ENCODE measurements at regions not wholly inside any gene's neighbourhood (a gene's known extent, or its start where the extent isn't known, plus 50 kb on each side); places are given as distances from the start of the nearest gene placed in this dataset.

DNA sequence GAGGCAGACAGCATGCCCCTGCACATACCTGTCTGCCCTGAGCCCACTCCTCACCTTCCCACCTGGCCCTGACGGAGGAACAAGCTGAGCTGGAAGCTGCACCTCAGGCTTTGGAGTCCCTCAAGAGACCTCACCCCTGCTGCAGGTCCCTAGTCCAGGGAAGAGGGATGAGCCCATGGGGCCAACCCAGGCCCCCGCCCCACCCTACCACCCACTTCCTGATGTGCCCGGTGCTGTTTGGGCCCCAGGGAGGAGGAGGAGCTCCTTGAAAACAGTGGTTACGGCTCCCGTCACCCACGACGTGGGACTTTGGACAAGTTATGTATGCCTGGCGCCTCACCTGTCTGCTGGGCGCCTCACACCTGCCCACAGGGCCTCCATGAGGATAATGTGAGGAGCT lies 250.2 kb downstream of the NPHP4 start:
- no peak for TF ChIP-seq POLR2AphosphoS5 (IDR thresholded peaks at IDR 0.05; ENCODE audit: low read depth, low read length)
- TF ChIP-seq FOXP2 (optimal IDR thresholded peaks at IDR 0.05; ENCODE audit: borderline replicate concordance, extremely low read depth, extremely low read length, insufficient read depth) = no peak
- TF ChIP-seq TAF1 (IDR thresholded peaks at IDR 0.05; ENCODE audit: borderline replicate concordance, insufficient read depth, low read length) = no peak
- TF ChIP-seq, protein P1, sequence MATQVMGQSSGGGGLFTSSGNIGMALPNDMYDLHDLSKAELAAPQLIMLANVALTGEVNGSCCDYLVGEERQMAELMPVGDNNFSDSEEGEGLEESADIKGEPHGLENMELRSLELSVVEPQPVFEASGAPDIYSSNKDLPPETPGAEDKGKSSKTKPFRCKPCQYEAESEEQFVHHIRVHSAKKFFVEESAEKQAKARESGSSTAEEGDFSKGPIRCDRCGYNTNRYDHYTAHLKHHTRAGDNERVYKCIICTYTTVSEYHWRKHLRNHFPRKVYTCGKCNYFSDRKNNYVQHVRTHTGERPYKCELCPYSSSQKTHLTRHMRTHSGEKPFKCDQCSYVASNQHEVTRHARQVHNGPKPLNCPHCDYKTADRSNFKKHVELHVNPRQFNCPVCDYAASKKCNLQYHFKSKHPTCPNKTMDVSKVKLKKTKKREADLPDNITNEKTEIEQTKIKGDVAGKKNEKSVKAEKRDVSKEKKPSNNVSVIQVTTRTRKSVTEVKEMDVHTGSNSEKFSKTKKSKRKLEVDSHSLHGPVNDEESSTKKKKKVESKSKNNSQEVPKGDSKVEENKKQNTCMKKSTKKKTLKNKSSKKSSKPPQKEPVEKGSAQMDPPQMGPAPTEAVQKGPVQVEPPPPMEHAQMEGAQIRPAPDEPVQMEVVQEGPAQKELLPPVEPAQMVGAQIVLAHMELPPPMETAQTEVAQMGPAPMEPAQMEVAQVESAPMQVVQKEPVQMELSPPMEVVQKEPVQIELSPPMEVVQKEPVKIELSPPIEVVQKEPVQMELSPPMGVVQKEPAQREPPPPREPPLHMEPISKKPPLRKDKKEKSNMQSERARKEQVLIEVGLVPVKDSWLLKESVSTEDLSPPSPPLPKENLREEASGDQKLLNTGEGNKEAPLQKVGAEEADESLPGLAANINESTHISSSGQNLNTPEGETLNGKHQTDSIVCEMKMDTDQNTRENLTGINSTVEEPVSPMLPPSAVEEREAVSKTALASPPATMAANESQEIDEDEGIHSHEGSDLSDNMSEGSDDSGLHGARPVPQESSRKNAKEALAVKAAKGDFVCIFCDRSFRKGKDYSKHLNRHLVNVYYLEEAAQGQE (IDR thresholded peaks at IDR 0.05; ENCODE audit: insufficient read depth in 1 of 2, low read depth in 2 of 2, low read length in 2 of 2) = no peak
- TF ChIP-seq SIN3A (IDR thresholded peaks at IDR 0.05; ENCODE audit: borderline replicate concordance, insufficient read depth, low read length) = no peak

DNA sequence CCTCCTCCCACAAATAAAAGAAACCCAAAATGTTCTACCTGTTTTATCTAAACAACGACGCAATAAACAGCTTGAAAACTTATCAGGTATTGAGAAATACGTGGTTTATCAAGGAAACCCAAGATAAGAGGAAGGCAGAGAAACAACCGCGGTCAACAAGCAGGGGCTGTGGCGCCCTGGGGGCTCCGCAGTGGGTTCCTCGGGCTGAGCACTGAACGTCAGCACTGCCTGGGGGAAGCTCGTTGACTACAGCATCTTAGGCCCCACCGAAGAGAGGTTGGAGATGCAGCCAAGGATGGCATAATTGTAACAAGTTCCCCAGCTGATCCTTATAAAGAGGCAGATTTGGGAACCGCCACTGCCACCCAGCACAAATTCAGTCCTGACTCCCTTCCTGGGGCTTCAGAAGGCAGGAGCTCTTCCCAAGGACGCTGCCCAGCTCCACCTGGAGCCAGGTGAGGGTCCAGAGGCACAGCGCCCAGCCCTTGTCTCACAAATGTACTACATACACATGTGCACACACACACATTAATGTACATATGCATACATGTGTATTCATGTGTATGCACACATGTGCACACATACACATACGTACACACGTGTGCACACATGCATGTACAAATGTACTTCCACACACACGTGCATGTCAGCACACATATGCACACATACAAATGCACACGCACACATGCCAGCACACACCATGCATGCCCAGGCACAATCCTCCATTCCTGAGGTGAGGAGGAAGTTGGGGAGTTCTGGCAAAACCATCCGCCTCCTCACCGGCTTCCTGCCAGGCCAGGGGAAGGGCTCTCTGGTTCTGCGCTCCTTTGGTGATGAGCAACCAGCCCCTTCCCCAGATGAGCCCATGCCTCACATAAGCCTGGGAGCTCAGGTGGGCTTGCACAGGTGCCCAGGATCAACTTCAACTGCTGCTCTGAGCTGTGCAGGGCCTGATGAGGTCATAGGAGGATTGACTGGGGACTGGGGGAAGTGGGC lies 251.1 kb downstream of the NPHP4 start:
- TF ChIP-seq, protein P1 (IDR thresholded peaks at IDR 0.05; ENCODE audit: insufficient read depth in 1 of 2, low read depth in 2 of 2, low read length in 2 of 2) = no peak
- TF ChIP-seq POLR2AphosphoS5 (IDR thresholded peaks at IDR 0.05; ENCODE audit: low read depth, low read length) (no peak), TAF1 (IDR thresholded peaks at IDR 0.05; ENCODE audit: borderline replicate concordance, insufficient read depth, low read length) (no peak), FOXP2 (optimal IDR thresholded peaks at IDR 0.05; ENCODE audit: borderline replicate concordance, extremely low read depth, extremely low read length, insufficient read depth) (no peak), SIN3A (IDR thresholded peaks at IDR 0.05; ENCODE audit: borderline replicate concordance, insufficient read depth, low read length) (no peak)

DNA sequence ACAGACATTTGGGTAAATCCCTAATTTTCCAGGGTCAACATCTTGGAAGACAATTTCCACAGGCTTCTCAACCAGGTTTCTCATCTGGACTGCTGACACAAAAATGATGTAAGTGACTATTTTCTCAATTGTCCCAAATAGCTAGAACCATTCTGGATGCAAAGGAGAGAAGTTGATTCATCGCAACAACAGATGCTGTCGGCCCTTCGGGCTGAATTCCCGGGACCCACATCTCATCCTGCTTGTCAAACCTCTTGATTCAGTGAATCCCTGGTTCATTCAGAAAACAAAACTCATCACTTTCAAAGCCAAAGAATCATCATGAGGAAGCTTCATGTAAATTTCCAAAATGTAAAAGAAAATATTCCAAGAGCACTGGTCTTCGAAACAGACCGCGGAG lies 251.8 kb downstream of the NPHP4 start:
- no peak for TF ChIP-seq FOXP2 (optimal IDR thresholded peaks at IDR 0.05; ENCODE audit: borderline replicate concordance, extremely low read depth, extremely low read length, insufficient read depth)

DNA sequence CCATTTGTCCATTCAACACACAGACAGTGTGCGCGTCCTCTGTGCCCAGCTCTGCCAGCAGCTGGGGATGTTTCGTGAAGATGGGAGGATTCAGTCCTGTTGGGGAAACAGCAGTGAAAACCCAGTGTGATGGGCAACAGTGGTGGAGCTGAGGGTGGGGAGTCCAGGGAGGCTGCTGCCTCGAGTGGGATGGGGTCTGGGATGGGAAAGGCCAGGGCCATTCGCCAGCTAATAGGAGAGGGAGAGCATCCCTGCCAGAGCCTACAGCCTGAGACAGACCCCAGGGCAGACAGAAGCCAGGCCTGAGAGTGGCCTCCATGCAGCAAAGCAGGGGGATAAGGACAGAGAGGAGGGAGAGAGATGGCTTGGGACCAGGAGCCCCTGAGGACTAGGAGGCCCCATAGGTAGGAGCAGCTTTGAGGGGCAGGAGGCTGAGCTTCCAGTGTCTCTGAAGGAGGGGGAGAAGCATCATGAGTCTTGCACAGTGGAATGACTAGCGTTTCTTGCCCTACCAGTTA lies 252.6 kb downstream of the NPHP4 start:
- TF ChIP-seq, protein P1 (IDR thresholded peaks at IDR 0.05; ENCODE audit: insufficient read depth in 1 of 2, low read depth in 2 of 2, low read length in 2 of 2) = no peak
- TF ChIP-seq TAF1 (IDR thresholded peaks at IDR 0.05; ENCODE audit: borderline replicate concordance, insufficient read depth, low read length) (no peak), FOXP2 (optimal IDR thresholded peaks at IDR 0.05; ENCODE audit: borderline replicate concordance, extremely low read depth, extremely low read length, insufficient read depth) (no peak), SIN3A (IDR thresholded peaks at IDR 0.05; ENCODE audit: borderline replicate concordance, insufficient read depth, low read length) (no peak), POLR2AphosphoS5 (IDR thresholded peaks at IDR 0.05; ENCODE audit: low read depth, low read length) (no peak)

- TF ChIP-seq TAF1 (IDR thresholded peaks at IDR 0.05; ENCODE audit: borderline replicate concordance, insufficient read depth, low read length) = no peak
Measured at GRCh38 chr1:5738911-5739462, 253.2 kb downstream of the NPHP4 start.

DNA sequence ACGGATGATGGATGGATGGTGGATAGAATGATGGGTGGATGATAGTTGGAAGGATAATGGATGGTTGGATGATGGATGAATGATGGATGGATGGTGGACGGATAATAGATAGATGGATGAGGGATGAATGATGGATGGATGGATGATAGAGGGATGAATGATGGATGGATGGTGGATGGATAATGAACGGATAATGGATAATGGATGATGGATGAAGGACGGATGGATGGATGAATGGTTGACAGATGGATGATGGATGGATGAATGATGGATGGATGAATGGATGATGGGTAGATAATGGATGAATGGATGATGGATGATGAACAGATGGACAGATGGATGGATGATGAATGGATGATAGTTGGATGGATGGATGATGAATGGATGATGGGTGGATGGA lies 255.1 kb downstream of the NPHP4 start:
- TF ChIP-seq FOXP2 (optimal IDR thresholded peaks at IDR 0.05; ENCODE audit: borderline replicate concordance, extremely low read depth, extremely low read length, insufficient read depth) (no peak), POLR2AphosphoS5 (IDR thresholded peaks at IDR 0.05; ENCODE audit: low read depth, low read length) (no peak), TAF1 (IDR thresholded peaks at IDR 0.05; ENCODE audit: borderline replicate concordance, insufficient read depth, low read length) (no peak), SIN3A (IDR thresholded peaks at IDR 0.05; ENCODE audit: borderline replicate concordance, insufficient read depth, low read length) (no peak)
- TF ChIP-seq, protein P1 (IDR thresholded peaks at IDR 0.05; ENCODE audit: insufficient read depth in 1 of 2, low read depth in 2 of 2, low read length in 2 of 2) = no peak

All from PFSK-1 (cell line).